ENCODE measurements at regions not wholly inside any gene's neighbourhood (a gene's known extent, or its start where the extent isn't known, plus 50 kb on each side); places are given as distances from the start of the nearest gene placed in this dataset.

- TF ChIP-seq CTCF (IDR thresholded peaks at IDR 0.05) = no peak
- DNase-seq (ENCODE audit: low spot score) (no peak), ATAC-seq (ENCODE audit: low FRiP score) (no peak)
These were observed 61.6 kb upstream of the SMOX start for GRCh38 chr20:4086771-4087687.

DNA sequence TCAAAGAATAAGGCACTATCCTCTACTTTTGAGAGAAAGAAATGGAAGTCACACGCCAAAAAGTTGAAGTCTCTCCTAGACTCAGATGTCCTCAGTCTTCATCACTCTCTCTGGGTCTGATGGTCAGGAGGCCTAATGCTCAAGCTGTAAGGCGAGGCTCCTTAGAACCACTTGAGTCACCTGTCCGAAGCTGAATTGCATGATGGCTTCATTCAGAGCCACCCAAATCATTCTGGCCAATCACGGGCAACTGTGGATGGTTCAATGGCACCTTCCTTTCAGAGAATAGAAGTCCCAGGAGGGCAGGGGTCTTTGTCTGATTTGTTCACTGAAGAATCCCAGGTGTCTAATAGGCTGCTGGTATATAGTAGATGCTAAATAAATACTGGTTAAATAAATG lies 63.9 kb upstream of the SMOX start:
- TF ChIP-seq CTCF (IDR thresholded peaks at IDR 0.05) = no peak
- DNase-seq (ENCODE audit: low spot score) = no peak
- ATAC-seq (ENCODE audit: low FRiP score) = no peak

- TF ChIP-seq CTCF (IDR thresholded peaks at IDR 0.05) = no peak
- DNase-seq (ENCODE audit: low spot score) (no peak), ATAC-seq (ENCODE audit: low FRiP score) (no peak)
These were observed 64.5 kb upstream of the SMOX start for GRCh38 chr20:4084096-4084495.

GRCh38 chr20:4083098-4083865 lies 65.3 kb upstream of the SMOX start:
- DNase-seq (ENCODE audit: low spot score) (no peak), ATAC-seq (ENCODE audit: low FRiP score) (no peak)
- TF ChIP-seq CTCF (IDR thresholded peaks at IDR 0.05) = no peak

DNA sequence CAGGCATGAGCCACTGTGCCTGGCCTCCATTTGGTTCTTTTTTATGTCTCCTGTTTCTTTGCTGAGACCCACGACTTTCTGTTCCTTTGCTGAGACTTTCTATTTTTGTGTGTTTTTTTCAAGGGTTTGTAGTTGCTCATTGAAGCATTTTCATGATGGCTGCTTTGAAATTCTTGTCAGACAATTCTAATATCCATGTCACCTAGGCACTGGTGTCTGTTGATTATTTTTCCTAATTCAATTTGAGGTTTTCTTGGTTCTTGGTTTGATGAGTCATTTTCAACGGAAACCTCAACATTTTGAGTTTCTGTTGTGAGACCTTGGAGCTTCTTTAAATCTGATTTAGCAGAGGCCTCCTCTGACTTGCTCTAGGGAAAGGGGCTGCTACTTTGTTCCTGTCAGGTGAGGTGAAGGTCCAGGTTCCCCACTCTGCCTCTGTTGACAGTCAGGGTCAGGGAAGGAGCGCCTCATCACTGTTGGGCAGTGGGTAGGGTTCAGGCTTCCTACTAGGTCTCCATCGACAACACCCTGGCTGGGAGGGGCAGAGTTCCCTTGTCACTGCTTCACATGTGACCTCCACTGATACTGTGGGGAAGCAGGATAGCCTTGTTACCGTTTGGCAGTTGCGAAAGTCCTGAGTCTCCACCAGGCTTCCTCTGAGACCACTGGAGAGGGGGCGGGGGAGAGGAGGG lies 66.1 kb upstream of the SMOX start:
- ATAC-seq (ENCODE audit: low FRiP score) (no peak), DNase-seq (ENCODE audit: low spot score) (no peak)
- no peak for TF ChIP-seq CTCF (IDR thresholded peaks at IDR 0.05)

DNA sequence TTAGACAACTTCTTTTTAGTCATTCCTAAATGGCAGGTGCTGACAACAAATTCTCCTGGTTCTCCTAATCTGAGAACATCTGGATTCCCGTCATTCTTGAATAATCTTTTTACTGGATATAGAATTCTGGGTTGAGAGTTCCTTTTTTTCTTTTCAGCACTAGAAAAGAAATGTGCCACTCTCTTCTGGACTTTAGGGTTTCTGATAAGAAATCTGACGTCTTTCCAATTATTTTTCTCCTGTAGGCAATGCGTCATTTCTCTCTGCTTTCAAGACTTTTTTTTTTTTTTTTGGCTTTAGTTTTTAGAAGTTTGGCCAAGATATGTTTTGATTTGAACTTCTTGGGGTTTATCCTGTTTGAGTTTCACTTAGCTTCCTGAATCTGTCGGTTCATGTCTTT lies 66.1 kb upstream of the RNF24 start:
- no peak for TF ChIP-seq CTCF (IDR thresholded peaks at IDR 0.05)
- no peak for DNase-seq (ENCODE audit: low spot score)
- ATAC-seq (ENCODE audit: low FRiP score) = no peak

Measured in omental fat pad (tissue), 3 donors.